ENCODE measurements at regions not wholly inside any gene's neighbourhood (a gene's known extent, or its start where the extent isn't known, plus 50 kb on each side); places are given as distances from the start of the nearest gene placed in this dataset.

DNA sequence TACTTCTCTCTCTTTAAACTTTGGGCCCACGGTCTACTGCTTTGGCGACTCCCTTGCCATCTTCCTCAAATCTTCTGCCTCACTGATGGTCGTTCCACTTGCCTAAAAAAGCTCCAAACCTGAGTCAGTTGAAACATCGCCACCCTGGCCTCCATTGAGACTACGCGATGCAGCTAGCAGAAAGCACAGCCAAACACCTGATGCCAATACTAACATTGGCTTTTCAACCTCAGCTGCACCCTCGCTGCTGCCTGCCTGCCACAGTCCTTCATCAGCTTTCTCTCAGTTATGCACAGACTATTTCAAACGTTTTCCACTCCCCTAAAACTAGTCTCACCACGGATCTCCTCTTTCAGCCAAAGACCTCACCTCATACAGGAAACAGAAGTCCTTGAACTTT lies 214.2 kb upstream of the TMCO5A start:
- no peak for DNase-seq (ENCODE audit: extremely low read depth, insufficient read length)
- Histone ChIP-seq H3K4me3 (replicated peaks; ENCODE audit: low read depth, low read length) (no peak overlapping the region), H3K36me3 (ENCODE audit: control insufficient read depth, insufficient read depth, low read length) (no peaks in the 10 kb centered on the region), H3K27me3 (replicated peaks; ENCODE audit: control insufficient read depth, insufficient read depth, low read length) (no peaks in the 10 kb centered on the region)
- TF ChIP-seq CTCF (IDR thresholded peaks at IDR 0.05; ENCODE audit: insufficient read depth, low read length, poor library complexity, severe bottlenecking) = no peak

DNA sequence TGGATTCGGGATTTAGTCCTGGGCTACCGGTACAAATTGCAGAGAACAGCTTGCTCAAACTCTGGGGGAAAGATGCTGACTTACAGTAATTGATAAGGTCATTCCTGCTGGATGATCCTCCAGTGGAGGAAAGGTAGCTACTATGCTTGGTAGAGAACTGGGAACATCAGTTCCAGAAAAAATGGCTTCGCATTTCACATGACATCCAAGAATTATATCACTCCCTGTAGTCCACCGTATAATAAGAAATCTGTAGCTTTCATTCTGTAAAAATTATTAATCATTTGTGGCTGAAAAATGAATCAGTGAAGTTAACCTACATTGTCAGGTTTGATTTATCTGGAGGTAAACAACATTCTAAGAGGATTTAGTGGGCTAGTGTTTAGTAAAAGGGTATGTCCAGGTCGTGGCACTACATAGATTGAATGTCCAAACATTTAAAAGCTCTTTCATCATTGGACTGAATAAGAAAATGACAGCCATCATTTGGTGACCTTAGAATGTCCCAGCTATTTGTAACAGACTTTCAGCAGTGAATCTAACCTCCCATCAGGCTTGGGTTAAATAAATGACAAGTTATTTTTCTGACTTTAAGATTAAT lies 203.2 kb upstream of the TMCO5A start:
- H3K36me3 ChIP-seq (ENCODE audit: control insufficient read depth, insufficient read depth, low read length) = no peaks in the 10 kb centered on the region
- no peak for DNase-seq (ENCODE audit: extremely low read depth, insufficient read length)
- no peak overlapping the region for H3K4me3 ChIP-seq (replicated peaks; ENCODE audit: low read depth, low read length)
- TF ChIP-seq CTCF (IDR thresholded peaks at IDR 0.05; ENCODE audit: insufficient read depth, low read length, poor library complexity, severe bottlenecking) = no peak
- H3K27me3 ChIP-seq (replicated peaks; ENCODE audit: control insufficient read depth, insufficient read depth, low read length) = no peaks in the 10 kb centered on the region

- Histone ChIP-seq H3K27me3 (replicated peaks; ENCODE audit: control insufficient read depth, insufficient read depth, low read length) (no peaks in the 10 kb centered on the region), H3K4me3 (replicated peaks; ENCODE audit: low read depth, low read length) (no peak overlapping the region), H3K36me3 (ENCODE audit: control insufficient read depth, insufficient read depth, low read length) (no peaks in the 10 kb centered on the region)
- TF ChIP-seq CTCF (IDR thresholded peaks at IDR 0.05; ENCODE audit: insufficient read depth, low read length, poor library complexity, severe bottlenecking) = no peak
- DNase-seq (ENCODE audit: extremely low read depth, insufficient read length) = no peak
Measured at GRCh38 chr15:37733628-37734027, 200.8 kb upstream of the TMCO5A start.

DNA sequence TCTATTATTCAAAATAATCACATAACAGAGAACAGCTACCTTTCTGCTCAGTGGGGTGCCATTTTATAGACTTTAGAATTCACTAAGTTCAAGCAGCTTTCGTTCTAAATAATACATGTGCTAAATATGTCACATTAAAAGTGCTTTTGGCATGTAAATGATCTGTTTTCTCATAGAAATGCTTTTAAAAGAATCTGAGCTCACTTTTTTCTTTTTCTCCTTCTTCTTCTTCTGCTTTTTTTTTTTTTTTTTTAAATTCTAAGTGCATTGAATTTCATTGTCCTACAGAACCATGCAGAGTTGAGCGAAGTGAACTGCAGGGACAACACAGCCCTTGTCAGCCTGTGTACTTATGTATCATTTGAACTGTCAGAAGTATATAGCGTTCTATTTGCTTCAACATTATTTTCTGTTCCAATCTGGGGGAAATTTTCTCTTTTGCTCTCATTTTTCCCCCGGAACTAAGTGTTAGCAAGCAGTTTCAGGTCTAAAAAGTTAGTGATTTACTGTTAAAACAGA lies 193.8 kb upstream of the TMCO5A start:
- Histone ChIP-seq H3K27me3 (replicated peaks; ENCODE audit: control insufficient read depth, insufficient read depth, low read length) (no peaks in the 10 kb centered on the region), H3K36me3 (ENCODE audit: control insufficient read depth, insufficient read depth, low read length) (no peaks in the 10 kb centered on the region), H3K4me3 (replicated peaks; ENCODE audit: low read depth, low read length) (no peak overlapping the region)
- no peak for DNase-seq (ENCODE audit: extremely low read depth, insufficient read length)
- no peak for TF ChIP-seq CTCF (IDR thresholded peaks at IDR 0.05; ENCODE audit: insufficient read depth, low read length, poor library complexity, severe bottlenecking)

GRCh38 chr15:37743826-37744225 lies 190.6 kb upstream of the TMCO5A start:
- TF ChIP-seq CTCF (IDR thresholded peaks at IDR 0.05; ENCODE audit: insufficient read depth, low read length, poor library complexity, severe bottlenecking) = no peak
- Histone ChIP-seq H3K4me3 (replicated peaks; ENCODE audit: low read depth, low read length) (no peak overlapping the region), H3K36me3 (ENCODE audit: control insufficient read depth, insufficient read depth, low read length) (no peaks in the 10 kb centered on the region), H3K27me3 (replicated peaks; ENCODE audit: control insufficient read depth, insufficient read depth, low read length) (no peaks in the 10 kb centered on the region)
- no peak for DNase-seq (ENCODE audit: extremely low read depth, insufficient read length)

- TF ChIP-seq CTCF (IDR thresholded peaks at IDR 0.05; ENCODE audit: insufficient read depth, low read length, poor library complexity, severe bottlenecking) = no peak
Measured at GRCh38 chr15:37744521-37744920, 189.9 kb upstream of the TMCO5A start.

More at GRCh38 chr15:37744521-37744920, 189.9 kb upstream of the TMCO5A start:
- no peak for DNase-seq (ENCODE audit: extremely low read depth, insufficient read length)
- H3K27me3 ChIP-seq (replicated peaks; ENCODE audit: control insufficient read depth, insufficient read depth, low read length) = no peaks in the 10 kb centered on the region
- H3K36me3 ChIP-seq (ENCODE audit: control insufficient read depth, insufficient read depth, low read length) = no peaks in the 10 kb centered on the region
- no peak overlapping the region for H3K4me3 ChIP-seq (replicated peaks; ENCODE audit: low read depth, low read length)

Measured in GM06990 (cell line).